ENCODE measurements at regions not wholly inside any gene's neighbourhood (a gene's known extent, or its start where the extent isn't known, plus 50 kb on each side); places are given as distances from the start of the nearest gene placed in this dataset.

GRCh38 chr2:65611488-65611887 lies 179.1 kb upstream of the SPRED2 start:
- TF ChIP-seq POLR2A (IDR thresholded peaks at IDR 0.05) = no peak
- TF ChIP-seq, protein P1, sequence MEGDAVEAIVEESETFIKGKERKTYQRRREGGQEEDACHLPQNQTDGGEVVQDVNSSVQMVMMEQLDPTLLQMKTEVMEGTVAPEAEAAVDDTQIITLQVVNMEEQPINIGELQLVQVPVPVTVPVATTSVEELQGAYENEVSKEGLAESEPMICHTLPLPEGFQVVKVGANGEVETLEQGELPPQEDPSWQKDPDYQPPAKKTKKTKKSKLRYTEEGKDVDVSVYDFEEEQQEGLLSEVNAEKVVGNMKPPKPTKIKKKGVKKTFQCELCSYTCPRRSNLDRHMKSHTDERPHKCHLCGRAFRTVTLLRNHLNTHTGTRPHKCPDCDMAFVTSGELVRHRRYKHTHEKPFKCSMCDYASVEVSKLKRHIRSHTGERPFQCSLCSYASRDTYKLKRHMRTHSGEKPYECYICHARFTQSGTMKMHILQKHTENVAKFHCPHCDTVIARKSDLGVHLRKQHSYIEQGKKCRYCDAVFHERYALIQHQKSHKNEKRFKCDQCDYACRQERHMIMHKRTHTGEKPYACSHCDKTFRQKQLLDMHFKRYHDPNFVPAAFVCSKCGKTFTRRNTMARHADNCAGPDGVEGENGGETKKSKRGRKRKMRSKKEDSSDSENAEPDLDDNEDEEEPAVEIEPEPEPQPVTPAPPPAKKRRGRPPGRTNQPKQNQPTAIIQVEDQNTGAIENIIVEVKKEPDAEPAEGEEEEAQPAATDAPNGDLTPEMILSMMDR (IDR thresholded peaks at IDR 0.05) = no peak
